ENCODE measurements at regions not wholly inside any gene's neighbourhood (a gene's known extent, or its start where the extent isn't known, plus 50 kb on each side); places are given as distances from the start of the nearest gene placed in this dataset.
"Not testable (repeated sequence)": the region's sequence is repeated elsewhere in the genome, so short reads cannot be mapped to it uniquely, and the experiment has no call there.

DNA sequence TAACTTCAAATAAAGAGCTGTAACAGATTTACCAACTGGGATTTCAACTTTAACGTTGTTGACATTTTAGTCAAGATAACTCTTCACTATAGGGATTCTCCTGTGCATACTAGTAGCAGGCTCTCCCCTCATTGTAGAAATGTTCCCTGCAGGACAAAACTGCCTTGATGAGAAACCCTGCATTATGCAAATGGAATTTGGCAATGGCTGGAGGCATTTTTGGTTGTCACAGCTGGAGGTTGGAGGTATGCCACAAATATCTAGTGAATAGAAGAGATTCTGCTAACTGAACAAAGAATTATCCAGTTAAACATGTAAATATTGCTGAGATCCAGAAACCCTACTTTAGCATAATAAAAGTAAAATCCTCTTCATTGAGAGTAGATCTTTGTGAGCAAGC, 928.8 kb upstream of the ALCAM start:
- DNase-seq: no peak

GRCh38 chr3:104438706-104439105, 928.0 kb upstream of the ALCAM start:
- DNase-seq: no peak

GRCh38 chr3:104445252-104445919, 921.3 kb upstream of the ALCAM start:
- not testable (repeated sequence) for DNase-seq

DNA sequence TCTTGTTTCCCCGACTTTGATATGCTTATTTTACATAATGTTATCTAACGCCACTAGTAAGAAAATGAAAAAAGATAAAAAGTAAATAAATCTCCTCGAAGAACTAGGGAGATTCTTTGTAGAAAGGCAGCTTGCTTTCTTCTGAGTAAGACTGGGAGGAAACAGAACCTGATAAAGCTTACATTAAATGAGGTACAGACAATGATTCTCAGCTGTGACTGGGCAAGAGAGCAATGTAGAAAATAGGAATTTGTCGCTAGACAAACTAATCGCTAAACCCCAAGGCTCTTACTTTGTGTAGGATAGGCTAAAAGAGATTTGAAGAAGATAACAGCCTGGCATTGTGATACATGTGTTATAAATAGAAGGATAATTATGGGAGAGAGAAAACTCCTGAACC, 919.0 kb upstream of the ALCAM start:
- DNase-seq: no peak

GRCh38 chr3:104452697-104453096, 914.0 kb upstream of the ALCAM start:
- DNase-seq: no peak

DNA sequence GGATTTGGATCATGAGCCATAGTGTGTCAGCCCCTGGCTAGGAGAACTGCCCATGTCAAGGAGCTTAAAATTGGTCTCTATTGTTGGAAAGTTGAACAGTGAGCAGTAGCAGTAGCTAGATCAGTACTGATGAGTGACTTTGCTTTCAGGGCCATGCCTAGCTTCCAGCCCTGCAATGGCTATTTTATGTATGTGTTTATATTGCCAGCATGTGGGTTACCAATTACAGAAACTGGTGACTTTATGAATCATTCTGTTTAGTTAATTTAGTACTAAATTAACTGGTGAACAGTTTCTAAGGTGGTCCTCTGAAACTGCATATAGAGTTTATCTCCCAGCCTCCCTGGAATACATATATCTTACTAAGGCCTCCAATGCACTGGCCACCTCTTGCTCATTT, 908.1 kb upstream of the ALCAM start:
- DNase-seq: no peak

DNA sequence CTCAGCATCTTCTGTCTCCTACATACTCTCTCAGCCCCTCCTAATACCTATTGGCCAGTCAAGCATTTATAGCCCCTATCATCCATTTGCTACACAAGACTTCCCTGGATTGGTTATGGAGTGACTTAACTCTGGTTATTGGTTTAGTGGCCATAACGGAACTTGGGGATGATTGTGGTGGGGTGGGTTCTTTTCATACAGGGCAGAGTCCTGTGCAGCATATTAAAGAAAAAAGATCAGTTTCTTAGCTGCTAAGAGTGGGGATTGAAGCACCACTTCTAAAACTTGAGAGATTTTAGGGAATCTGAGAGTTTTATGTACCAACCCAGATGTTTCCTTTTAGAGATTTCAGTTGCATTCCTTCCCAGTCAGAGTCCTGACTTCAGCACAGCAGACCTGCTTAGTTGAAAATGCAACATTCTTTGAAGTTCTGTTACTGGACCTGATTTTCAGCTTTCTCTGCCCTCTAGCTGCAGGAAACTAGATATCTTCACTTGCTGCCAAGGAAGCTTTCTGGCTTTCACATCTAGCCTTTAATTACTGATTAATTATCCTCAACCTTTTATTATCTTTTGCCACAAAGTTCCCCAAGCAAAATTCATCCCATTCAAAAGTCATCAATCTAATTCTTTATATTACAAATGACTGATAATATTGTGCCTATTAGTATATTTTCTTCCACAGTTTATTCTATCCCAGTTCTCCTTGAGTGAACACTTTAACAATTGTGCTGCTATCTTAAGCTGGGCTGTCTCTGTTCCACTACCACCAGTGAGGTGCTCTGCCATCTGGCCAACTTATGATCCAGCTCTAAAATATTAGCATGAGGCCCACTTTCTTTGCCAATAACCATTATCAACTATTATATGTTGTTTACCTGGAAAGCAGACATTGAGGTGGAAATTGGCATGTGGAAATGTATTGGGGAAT, 906.0 kb upstream of the ALCAM start:
- DNase-seq: no peak

DNA sequence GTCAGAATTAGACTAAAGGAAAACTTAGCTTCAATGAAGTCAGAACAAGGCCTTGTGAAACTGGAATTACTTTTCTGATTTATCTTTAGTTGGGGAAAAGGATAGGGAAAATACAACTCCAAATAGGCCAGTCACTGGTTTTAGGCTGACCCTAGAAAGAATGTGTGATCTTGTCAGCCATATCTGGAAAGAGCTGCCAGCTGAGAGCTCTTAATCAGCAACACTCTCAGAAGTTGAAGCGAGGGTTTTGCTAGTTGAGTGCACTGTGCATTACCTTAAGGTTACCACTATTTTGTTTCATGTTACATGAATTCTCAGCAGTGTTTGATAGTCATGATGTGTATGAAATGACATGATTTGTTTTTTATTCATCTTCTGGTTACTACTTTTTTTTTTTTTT, 905.3 kb upstream of the ALCAM start:
- no peak for DNase-seq

DNA sequence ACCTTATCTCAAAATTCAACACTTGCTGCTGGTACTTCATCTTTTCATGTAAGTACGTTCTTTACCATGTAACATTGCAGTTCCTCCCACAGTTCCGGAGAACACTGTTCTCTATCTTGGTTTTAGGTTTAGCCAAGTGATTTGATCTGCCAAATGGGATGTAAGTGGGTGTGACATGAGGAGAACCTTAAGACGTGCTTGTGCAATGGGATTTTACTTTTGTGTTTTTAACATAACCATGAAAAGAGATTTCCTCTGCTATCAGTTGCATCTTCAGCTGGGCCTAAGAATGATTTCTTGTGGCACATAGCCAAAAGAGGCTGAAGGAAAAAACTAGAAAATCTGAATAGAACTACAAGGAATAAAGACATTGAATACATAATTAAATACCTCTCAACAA, 894.5 kb upstream of the ALCAM start:
- no peak for DNase-seq

DNA sequence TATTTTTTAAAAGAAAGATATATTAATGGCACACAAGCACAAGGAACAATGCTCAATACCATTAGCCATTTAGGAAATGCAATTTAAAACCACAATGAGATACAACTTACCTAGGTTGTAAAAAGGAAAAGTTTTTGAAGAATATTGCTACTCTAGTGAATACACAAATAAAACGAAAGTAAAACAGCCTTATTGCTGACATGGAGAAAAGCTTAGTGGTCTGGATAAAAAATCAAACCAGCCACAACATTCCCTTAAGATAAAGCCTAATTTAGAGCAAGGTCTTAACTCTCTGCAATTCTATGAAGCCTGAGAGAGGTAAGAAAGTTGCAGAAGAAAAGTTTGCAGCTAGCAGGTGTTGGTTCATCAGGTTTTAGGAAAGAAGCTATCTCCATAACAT, 892.7 kb upstream of the ALCAM start:
- no peak for DNase-seq

GRCh38 chr3:104503022-104503421, 863.7 kb upstream of the ALCAM start:
- no peak for DNase-seq

DNA sequence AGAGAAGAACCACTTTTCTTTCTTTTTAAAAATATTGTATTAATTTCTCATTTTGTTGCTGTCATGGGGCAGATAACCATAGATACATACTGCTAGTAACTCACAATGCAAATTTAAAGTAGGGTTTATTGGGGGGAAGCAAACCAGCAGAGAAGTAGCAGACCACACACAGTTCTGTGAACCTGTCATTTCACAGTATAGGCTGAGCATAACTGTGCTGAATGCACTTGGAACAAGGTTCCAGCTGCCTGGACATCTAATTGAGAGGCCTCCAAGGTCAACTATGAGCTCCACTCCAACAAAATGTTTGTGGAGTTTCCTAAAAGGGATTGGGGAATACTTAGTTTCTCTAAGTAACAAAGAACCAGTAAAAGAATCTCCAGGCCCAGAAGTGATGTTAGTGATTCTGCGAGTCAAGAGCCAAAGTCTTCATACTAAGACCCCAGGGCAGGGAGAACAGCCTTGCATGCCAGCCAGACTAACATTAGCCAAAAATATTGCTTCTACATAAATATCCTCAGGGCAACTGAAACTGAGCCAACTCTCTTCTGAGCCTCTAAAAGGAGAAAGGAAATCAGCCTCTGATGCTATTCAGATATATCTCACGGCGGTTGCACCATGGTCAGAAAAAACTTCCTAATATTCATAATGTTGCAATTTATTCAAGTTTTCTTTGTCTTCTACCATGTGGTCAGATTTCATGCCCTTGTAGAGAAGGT, 856.4 kb upstream of the ALCAM start:
- DNase-seq: no peak

DNA sequence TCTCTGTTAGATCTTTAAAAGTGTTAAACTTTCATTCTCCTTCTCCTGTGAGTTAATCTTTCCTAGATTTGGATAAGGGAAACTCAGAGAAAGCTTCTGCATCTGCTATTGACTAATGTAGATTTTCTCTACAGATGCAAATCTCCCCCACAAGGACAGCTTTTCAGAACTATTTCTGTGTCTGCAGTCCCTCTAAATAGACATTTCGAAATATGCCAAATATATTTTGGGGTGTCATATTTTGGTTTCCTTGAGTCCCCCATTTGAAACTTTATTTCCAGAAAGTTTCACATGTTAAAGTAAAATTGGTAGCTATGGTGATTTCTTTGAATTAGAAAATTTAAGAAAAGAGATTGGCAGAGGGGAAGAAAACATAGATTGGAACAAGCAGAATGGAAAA, 852.3 kb upstream of the ALCAM start:
- no peak for DNase-seq

GRCh38 chr3:104514776-104515175, 851.9 kb upstream of the ALCAM start:
- no peak for DNase-seq

GRCh38 chr3:104519068-104519467, 847.6 kb upstream of the ALCAM start:
- no peak for DNase-seq

DNA sequence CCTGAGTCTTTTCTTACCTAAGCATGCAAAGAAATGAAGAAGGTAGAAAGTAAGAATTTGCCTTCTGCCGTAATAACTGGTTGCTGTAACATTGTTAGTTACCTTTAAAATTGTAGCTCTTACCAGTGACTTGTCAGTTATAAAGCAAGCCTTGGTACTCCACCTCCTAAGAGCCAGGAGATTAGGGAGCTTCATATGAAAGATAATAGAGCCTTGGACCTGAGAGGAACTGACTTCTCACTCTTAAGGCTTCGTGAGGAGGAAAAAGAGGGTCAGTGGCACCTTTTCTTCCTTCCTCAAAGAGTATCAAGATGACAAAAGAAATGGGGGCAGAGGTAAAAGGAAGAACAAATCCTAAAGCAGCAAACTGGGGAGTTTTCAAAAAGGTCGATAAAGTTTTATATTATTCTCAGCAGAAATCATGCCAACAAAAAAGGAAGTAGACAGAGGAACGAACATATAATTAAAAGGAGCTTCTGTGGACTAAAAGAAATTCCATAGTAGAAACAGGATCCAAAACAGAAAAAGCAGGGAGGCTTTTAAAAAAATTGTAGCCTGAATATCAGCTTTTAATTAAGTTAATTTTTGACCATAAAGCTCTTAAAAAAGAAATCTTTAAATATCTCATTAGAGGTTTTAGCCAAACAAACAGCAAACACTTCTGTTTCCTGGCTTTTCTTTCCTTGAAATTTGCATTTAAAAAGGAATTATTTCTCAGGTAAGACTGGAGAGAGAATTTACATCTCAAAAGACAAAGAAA, 847.1 kb upstream of the ALCAM start:
- DNase-seq: no peak

- no peak for DNase-seq
Observed at GRCh38 chr3:104520228-104520655, 846.5 kb upstream of the ALCAM start.

GRCh38 chr3:104521606-104522336, 844.9 kb upstream of the ALCAM start:
- DNase-seq: no peak

DNA sequence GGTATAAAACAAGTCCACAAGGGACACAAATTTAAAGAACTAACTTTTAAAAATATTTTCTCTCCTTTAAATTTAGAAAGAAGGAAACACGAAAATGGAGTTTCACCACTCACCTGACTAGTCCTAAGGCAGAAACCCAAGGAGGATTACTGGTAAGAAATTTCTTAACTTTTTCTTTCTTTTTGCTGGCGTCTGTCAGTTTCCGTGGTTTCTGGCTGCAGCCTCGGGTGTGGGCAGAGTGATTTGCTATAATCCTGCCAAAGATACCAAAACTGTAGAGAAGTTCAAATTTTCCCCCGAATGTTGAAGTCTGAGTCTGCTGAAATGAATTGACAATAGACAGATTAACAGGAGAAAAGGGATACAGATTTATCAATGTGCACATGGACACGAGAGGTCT, 843.6 kb upstream of the ALCAM start:
- no peak for DNase-seq

DNA sequence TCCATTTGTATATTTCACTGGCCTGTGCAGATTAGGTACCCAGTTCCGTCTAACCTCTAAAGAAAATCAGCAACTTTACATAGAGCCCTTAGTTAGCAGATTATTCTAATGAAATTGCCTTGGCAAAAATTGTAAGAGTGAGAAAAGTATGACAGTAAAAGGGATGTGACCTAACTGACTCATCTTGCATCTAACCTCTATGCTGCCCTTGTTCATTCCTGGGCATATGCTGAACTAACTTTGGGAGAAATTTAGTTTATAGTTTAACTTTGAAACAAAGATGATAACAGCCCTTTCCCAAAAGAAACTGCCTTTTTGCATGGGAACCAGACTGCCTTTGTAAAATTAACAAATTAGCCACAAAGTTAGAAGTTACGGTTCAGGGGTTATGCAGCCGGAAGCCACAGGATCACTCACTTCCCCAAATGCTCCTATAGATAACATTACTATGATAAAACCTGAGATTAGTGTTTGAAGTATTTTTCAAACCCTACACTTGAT, 839.8 kb upstream of the ALCAM start:
- no peak for DNase-seq

DNA sequence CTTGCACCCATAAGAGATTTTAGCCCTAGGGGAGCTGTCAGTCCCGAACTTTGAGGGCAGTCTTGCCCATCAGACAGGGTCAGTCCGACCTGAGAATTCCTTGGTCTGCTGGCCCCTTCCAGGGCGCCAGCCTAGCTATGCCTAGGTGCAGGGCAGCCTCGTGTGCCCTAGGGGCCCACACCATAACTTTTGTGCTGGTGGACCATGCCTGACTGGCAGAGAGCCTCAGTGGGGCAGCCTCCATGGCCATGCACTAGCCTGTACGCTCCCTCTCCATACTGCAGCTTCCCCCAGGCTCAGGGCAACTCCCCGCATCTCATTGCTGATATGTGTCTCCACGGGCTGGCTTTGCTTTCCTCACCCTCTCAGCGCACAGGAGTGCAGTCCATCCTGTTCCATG, 835.8 kb upstream of the ALCAM start:
- DNase-seq: no peak

DNA sequence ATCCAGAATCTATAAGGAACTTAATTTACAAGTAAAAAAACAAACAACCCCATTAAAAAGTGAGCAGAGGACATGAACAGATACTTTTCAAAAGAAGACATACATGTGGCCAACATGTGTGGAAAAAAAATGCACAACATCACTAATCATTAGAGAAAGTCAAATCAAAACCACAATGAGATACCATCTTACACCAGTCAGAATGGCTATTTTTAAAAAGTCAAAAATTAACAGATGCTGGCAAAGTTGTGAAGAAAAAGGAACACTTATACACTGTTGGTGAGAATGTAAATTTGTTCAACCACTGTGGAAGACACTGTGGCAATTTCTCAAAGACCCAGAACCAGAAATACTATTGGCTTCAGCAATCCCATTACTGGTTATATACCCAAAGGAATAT, 830.0 kb upstream of the ALCAM start:
- no peak for DNase-seq
